GM19025 (cell line): ENCODE measurements at regions not wholly inside any gene's neighbourhood (a gene's known extent, or its start where the extent isn't known, plus 50 kb on each side); places are given as distances from the start of the nearest gene placed in this dataset.

Source experiments
- ATAC-seq: cut with Tn5 transposase; IDR thresholded peaks from one replicate; pipeline ENCODE4 v1.9.1; 2021; ENCODE audit warnings: mild to moderate bottlenecking, low read depth, moderate library complexity; ENCODE audit not compliant: unreplicated experiment

- ATAC-seq, result no peak
Observed at GRCh38 chr1:87665151-87665550, 336.5 kb downstream of the LMO4 start.

- ATAC-seq, result no peak
Observed at GRCh38 chr1:87666681-87667080, 338.0 kb downstream of the LMO4 start.

- no peak for ATAC-seq
Observed at GRCh38 chr1:87669674-87670073, 341.0 kb downstream of the LMO4 start.

- ATAC-seq, result no peak
Observed at GRCh38 chr1:87673309-87673708, 344.6 kb downstream of the LMO4 start.

GRCh38 chr1:87673748-87674147, 345.1 kb downstream of the LMO4 start:
- ATAC-seq, result no peak

- ATAC-seq, result no peak
Observed at GRCh38 chr1:87674791-87675190, 346.1 kb downstream of the LMO4 start.

- no peak for ATAC-seq
Observed at GRCh38 chr1:87678266-87678665, 349.6 kb downstream of the LMO4 start.

- ATAC-seq, result no peak
Observed at GRCh38 chr1:87682565-87682964, 353.9 kb downstream of the LMO4 start.

- no peak for ATAC-seq
Observed at GRCh38 chr1:87683196-87683956, 354.7 kb downstream of the LMO4 start.

GRCh38 chr1:87684194-87684593, 355.5 kb downstream of the LMO4 start:
- ATAC-seq, result no peak

GRCh38 chr1:87684713-87685205, 356.1 kb downstream of the LMO4 start:
- no peak for ATAC-seq

GRCh38 chr1:87685311-87686135, 356.8 kb downstream of the LMO4 start:
- no peak for ATAC-seq

- no peak for ATAC-seq
Observed at GRCh38 chr1:87686136-87686495, 357.4 kb downstream of the LMO4 start.

- ATAC-seq, result no peak
Observed at GRCh38 chr1:87686671-87687070, 358.0 kb downstream of the LMO4 start.

- no peak for ATAC-seq
Observed at GRCh38 chr1:87688136-87688535, 359.5 kb downstream of the LMO4 start.

- ATAC-seq, result no peak
Observed at GRCh38 chr1:87689487-87689886, 360.8 kb downstream of the LMO4 start.

GRCh38 chr1:87696483-87696882, 367.8 kb downstream of the LMO4 start:
- no peak for ATAC-seq

- no peak for ATAC-seq
Observed at GRCh38 chr1:87702455-87702854, 373.8 kb downstream of the LMO4 start.

- ATAC-seq, result no peak
Observed at GRCh38 chr1:87705233-87705632, 376.6 kb downstream of the LMO4 start.

- ATAC-seq, result no peak
Observed at GRCh38 chr1:87706203-87706602, 377.5 kb downstream of the LMO4 start.

GRCh38 chr1:87706779-87707228, 378.1 kb downstream of the LMO4 start:
- ATAC-seq, result no peak

- no peak for ATAC-seq
Observed at GRCh38 chr1:87707411-87707810, 378.7 kb downstream of the LMO4 start.
